Kidney (tissue), 13 donors: ENCODE measurements at regions not wholly inside any gene's neighbourhood (a gene's known extent, or its start where the extent isn't known, plus 50 kb on each side); places are given as distances from the start of the nearest gene placed in this dataset.

Source experiments
- DNase-seq, 5 donors: peaks; one replicate each; pipeline ENCODE4 v3.0.0-alpha.2; 2013 to 2020
- FAIRE-seq: peaks from 2 replicates; lab custom pipeline; 2012; peaks lifted over from hg19 to GRCh38; lab: Jason Lieb, UNC
- H3K27ac ChIP-seq, 2 donors: one replicate each; pipeline ENCODE4 v1.7.0; 2013; ENCODE audit warnings: low read depth in 2 of 2, low read length in 2 of 2, inconsistent platforms in 1 of 2
- H3K27me3 ChIP-seq: one replicate; pipeline ENCODE4 v1.7.1; 2013; ENCODE audit warnings: low read length, inconsistent platforms; ENCODE audit not compliant: control insufficient read depth, insufficient read depth
- H3K36me3 ChIP-seq, 3 donors: one replicate each; pipeline versions ENCODE4 v1.7.0 to v1.7.1; 2013; ENCODE audit warnings: low read length in 3 of 3, control low read depth in 1 of 3, inconsistent platforms in 1 of 3; ENCODE audit not compliant: insufficient read depth in 3 of 3, control insufficient read depth in 2 of 3
- H3K4me1 ChIP-seq, 3 donors: one replicate each; pipeline versions ENCODE4 v1.7.0 to v1.7.1; 2013; ENCODE audit warnings: low read length in 3 of 3, inconsistent platforms in 1 of 3, low read depth in 1 of 3; ENCODE audit not compliant: control insufficient read depth in 2 of 3, insufficient read depth in 2 of 3
- H3K4me3 ChIP-seq, 3 donors: one replicate each; pipeline versions ENCODE4 v1.7.0 to v1.8.1; 2013; ENCODE audit warnings: low read length in 3 of 3, control low read depth in 1 of 3, inconsistent platforms in 1 of 3
- H3K9ac ChIP-seq, 3 donors: one replicate each; pipeline versions ENCODE4 v1.7.0 to v1.7.1; 2013; ENCODE audit warnings: low read length in 3 of 3, control low read depth in 1 of 3, inconsistent platforms in 1 of 3
- H3K9me3 ChIP-seq, 3 donors: one replicate each; pipeline versions ENCODE4 v1.7.0 to v1.7.1; 2013; ENCODE audit warnings: low read length in 3 of 3, control low read depth in 1 of 3, inconsistent platforms in 1 of 3; ENCODE audit not compliant: control insufficient read depth in 2 of 3, insufficient read depth in 1 of 3
- CTCF ChIP-seq: IDR thresholded peaks from 3 replicates; pipeline ENCODE4 v1.5.1; 2012; ENCODE audit warnings: mild to moderate bottlenecking, moderate library complexity, borderline replicate concordance; ENCODE audit not compliant: insufficient read depth; ENCODE audit errors: extremely low read depth
- intact Hi-C: fragments of 100-400 bp; cut with DNase I; formaldehyde crosslinking; loops from one replicate; pipeline ENCODE4 v1.11.1; 2022
- donor health status: control.
- donor health status: control.
- donor health status: control.
- donor health status: control.
- donor health status: control.
- donor health status: DM: yes; HTN: yes; CAD: no.
- donor health status: Normal renal cell carcinoma (clear cell type).

- Histone ChIP-seq H3K9me3 (no peaks in the 10 kb centered on the region), H3K4me3 (no peak overlapping the region), H3K4me1 (no peaks in the 10 kb centered on the region), H3K27ac (no peak overlapping the region), H3K27me3 (no peaks in the 10 kb centered on the region), H3K9ac (no peak overlapping the region), H3K36me3 (no peaks in the 10 kb centered on the region)
- no peak for DNase-seq
- no peak for FAIRE-seq
- no peak for TF ChIP-seq CTCF
- intact Hi-C loops = no loop called here
Measured at GRCh38 chr12:102728506-102729242, 188.4 kb downstream of the PAH start.

GRCh38 chr12:102726686-102727085, 190.4 kb downstream of the PAH start:
- intact Hi-C loops = no loop called here
- H3K36me3 ChIP-seq = no peaks in the 10 kb centered on the region
- H3K27ac ChIP-seq = no peak overlapping the region
- FAIRE-seq = no peak
- no peak for DNase-seq
- TF ChIP-seq CTCF = no peak
- H3K9ac ChIP-seq = no peak overlapping the region
- no peaks in the 10 kb centered on the region for H3K9me3 ChIP-seq
- H3K4me1 ChIP-seq = no peaks in the 10 kb centered on the region
- no peak overlapping the region for H3K4me3 ChIP-seq
- H3K27me3 ChIP-seq = no peaks in the 10 kb centered on the region

- H3K4me1 ChIP-seq = no peaks in the 10 kb centered on the region
- intact Hi-C loops = no loop called here
- no peak for TF ChIP-seq CTCF
- H3K9me3 ChIP-seq = no peaks in the 10 kb centered on the region
- no peak overlapping the region for H3K27ac ChIP-seq
- H3K9ac ChIP-seq = no peak overlapping the region
- FAIRE-seq (no peak), DNase-seq (no peak)
- H3K4me3 ChIP-seq = no peak overlapping the region
- H3K36me3 ChIP-seq = no peaks in the 10 kb centered on the region
- no peaks in the 10 kb centered on the region for H3K27me3 ChIP-seq
Measured at GRCh38 chr12:102722147-102722546, 194.9 kb downstream of the PAH start.

- no peaks in the 10 kb centered on the region for H3K36me3 ChIP-seq
- TF ChIP-seq CTCF = no peak
- H3K27ac ChIP-seq = no peak overlapping the region
- no peaks in the 10 kb centered on the region for H3K27me3 ChIP-seq
- H3K9me3 ChIP-seq = no peaks in the 10 kb centered on the region
- DNase-seq = no peak
- no peaks in the 10 kb centered on the region for H3K4me1 ChIP-seq
- intact Hi-C loops = no loop called here
- no peak for FAIRE-seq
- no peak overlapping the region for H3K4me3 ChIP-seq
- no peak overlapping the region for H3K9ac ChIP-seq
Measured at GRCh38 chr12:102708108-102708507, 208.9 kb downstream of the PAH start.
